ENCODE measurements at regions not wholly inside any gene's neighbourhood (a gene's known extent, or its start where the extent isn't known, plus 50 kb on each side); places are given as distances from the start of the nearest gene placed in this dataset.

- ATAC-seq: no peak
- TF ChIP-seq TCF4 (CRISPR knock-in tag; IDR thresholded peaks at IDR 0.05; ENCODE audit: borderline replicate concordance) (no peak), ZNF565 (CRISPR knock-in tag; conservative IDR thresholded peaks at IDR 0.05; ENCODE audit: low read depth) (no peak), TSHZ2 (CRISPR knock-in tag; IDR thresholded peaks at IDR 0.05) (no peak), RARB (CRISPR knock-in tag; IDR thresholded peaks at IDR 0.05) (no peak), ZNF70 (CRISPR knock-in tag; IDR thresholded peaks at IDR 0.05) (no peak), BACH2 (CRISPR knock-in tag; IDR thresholded peaks at IDR 0.05; ENCODE audit: borderline replicate concordance) (no peak), ESRRG (CRISPR knock-in tag; IDR thresholded peaks at IDR 0.05) (no peak), OSR1 (CRISPR knock-in tag; IDR thresholded peaks at IDR 0.05) (no peak), ISL1 (CRISPR knock-in tag; IDR thresholded peaks at IDR 0.05) (no peak), ZFP30 (CRISPR knock-in tag; IDR thresholded peaks at IDR 0.05) (no peak), ZC3H10 (CRISPR knock-in tag; IDR thresholded peaks at IDR 0.05) (no peak), ZFP3 (CRISPR knock-in tag; IDR thresholded peaks at IDR 0.05) (no peak), GLIS3 (CRISPR knock-in tag; IDR thresholded peaks at IDR 0.05) (no peak), CSDC2 (CRISPR knock-in tag; IDR thresholded peaks at IDR 0.05) (no peak)
- TF ChIP-seq, protein P1, sequence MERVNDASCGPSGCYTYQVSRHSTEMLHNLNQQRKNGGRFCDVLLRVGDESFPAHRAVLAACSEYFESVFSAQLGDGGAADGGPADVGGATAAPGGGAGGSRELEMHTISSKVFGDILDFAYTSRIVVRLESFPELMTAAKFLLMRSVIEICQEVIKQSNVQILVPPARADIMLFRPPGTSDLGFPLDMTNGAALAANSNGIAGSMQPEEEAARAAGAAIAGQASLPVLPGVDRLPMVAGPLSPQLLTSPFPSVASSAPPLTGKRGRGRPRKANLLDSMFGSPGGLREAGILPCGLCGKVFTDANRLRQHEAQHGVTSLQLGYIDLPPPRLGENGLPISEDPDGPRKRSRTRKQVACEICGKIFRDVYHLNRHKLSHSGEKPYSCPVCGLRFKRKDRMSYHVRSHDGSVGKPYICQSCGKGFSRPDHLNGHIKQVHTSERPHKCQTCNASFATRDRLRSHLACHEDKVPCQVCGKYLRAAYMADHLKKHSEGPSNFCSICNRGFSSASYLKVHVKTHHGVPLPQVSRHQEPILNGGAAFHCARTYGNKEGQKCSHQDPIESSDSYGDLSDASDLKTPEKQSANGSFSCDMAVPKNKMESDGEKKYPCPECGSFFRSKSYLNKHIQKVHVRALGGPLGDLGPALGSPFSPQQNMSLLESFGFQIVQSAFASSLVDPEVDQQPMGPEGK (CRISPR knock-in tag; IDR thresholded peaks at IDR 0.05; ENCODE audit: borderline replicate concordance): no peak
These were observed 454.1 kb upstream of the MAF start for GRCh38 chr16:80054647-80055046.

DNA sequence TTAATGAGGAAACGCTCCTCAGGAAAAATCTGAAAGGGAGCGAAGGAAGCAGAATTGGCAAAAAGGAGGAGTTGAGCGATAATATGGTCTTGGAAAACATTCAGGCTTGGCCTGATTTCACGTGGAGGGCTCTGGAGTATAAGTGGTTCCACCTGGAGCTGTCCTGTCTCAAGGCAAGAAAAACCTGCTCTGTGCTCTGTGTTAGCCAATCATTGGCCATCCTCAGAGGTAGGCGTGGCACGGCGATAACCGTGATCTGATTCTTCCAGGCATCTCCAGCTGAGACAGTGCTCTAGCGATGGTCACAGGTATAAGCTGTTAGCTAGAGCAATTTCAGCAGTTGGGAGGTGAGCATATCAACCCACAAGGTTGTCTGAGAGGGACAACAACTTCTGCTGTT, 450.5 kb upstream of the MAF start:
- no peak for ATAC-seq
- TF ChIP-seq, protein P1 (CRISPR knock-in tag; IDR thresholded peaks at IDR 0.05; ENCODE audit: borderline replicate concordance): no peak
- TF ChIP-seq ZNF8 (CRISPR knock-in tag; IDR thresholded peaks at IDR 0.05): no peak
- no peak for TF ChIP-seq PPARA (CRISPR knock-in tag; IDR thresholded peaks at IDR 0.05; ENCODE audit: borderline replicate concordance)
- TF ChIP-seq TCF4 (CRISPR knock-in tag; IDR thresholded peaks at IDR 0.05; ENCODE audit: borderline replicate concordance): no peak
- TF ChIP-seq ESRRG (CRISPR knock-in tag; IDR thresholded peaks at IDR 0.05): no peak
- no peak for TF ChIP-seq TSHZ2 (CRISPR knock-in tag; IDR thresholded peaks at IDR 0.05)

DNA sequence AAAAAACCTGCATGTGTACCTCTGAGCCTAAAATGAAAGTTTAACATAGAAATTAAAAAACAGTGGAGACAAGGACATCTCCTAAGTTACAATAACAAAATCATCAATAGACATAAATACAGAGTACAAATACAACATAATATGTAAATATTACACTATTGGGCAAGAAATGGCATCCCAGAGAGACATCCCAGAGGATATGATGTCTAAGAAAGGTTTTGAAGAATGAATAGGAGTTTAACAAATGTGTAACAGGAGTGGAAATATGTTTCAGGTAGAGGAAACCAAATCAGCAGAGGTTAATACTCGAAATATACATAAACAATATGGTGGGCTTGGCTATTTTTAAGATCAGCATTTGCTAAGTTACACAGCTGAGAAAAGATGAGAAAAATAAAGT, 447.7 kb upstream of the MAF start:
- ATAC-seq: no peak
- peak; percentile 91 for TF ChIP-seq ZFP3 (CRISPR knock-in tag; IDR thresholded peaks at IDR 0.05)
- no peak for TF ChIP-seq TSHZ2 (CRISPR knock-in tag; IDR thresholded peaks at IDR 0.05)
